ENCODE measurements at regions not wholly inside any gene's neighbourhood (a gene's known extent, or its start where the extent isn't known, plus 50 kb on each side); places are given as distances from the start of the nearest gene placed in this dataset.
"Not testable (repeated sequence)": the region's sequence is repeated elsewhere in the genome, so short reads cannot be mapped to it uniquely, and the experiment has no call there.

DNA sequence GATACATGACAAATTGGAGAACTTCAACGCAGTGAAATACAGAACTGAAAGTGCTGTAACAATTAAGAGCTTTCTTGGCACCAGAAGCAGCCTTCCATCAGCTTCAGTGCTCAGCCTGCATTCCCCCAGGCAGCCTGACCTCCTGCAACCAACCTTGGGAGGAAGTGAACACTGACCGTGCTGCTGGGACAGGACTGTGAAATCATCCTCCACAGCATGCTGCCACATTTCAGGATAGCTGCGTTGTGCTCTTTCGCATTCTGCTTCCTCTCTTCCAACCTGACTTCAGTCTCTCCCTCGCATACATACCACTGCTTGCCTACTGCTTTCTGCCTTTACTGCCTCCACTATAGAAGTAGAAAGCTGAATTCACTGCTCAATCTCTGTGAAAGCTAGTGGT lies 388.6 kb downstream of the RWDD3 start:
- no peak for DNase-seq

- no peak for DNase-seq
Measured at GRCh38 chr1:95625224-95625623, 391.2 kb downstream of the RWDD3 start.

- DNase-seq = no peak
Measured at GRCh38 chr1:95627244-95627643, 393.2 kb downstream of the RWDD3 start.

- no peak for DNase-seq
Measured at GRCh38 chr1:95631695-95632094, 397.7 kb downstream of the RWDD3 start.

DNA sequence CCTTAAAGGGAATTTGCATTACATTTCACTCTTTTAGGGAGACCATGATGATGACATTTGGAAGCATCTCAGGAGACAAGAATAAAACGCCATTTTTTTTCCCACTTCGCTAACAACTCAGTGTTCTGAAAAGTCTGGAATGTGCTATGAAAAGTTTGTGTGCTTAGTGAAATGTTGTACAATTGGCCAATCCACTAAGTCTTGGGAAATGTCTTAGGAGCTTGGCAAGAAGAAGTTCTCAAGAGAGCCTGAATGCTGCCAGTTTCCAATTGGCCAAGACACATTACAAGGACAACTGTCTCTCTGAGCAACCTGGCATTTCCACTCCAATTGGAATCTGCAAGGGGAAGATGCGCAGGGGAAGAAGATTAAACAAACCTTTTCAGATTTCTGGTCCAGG lies 401.8 kb downstream of the RWDD3 start:
- DNase-seq = no peak

- no peak for DNase-seq
Measured at GRCh38 chr1:95636897-95637296, 402.9 kb downstream of the RWDD3 start.

GRCh38 chr1:95640746-95641145 lies 406.7 kb downstream of the RWDD3 start:
- peak; percentile 67 for DNase-seq

- no peak for DNase-seq
Measured at GRCh38 chr1:95641386-95641785, 407.4 kb downstream of the RWDD3 start.

DNA sequence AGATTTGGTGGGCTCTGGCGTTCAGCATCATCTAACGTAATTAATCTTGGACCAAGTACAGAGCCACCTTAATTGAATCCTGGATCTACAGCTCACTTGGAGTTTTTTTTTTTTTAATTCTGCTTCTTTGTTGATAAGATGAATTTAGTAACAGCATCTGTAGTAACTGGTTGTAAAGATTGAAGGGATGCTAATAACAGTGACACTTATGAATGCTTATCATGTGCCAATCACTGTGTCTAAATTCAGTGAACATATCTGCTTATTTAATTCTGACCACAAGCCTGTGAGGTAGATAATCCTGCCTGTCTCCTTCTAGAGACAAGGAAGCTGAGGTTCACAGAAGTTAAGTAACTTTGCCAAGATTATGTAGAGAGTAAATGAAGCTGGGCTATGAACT lies 408.0 kb downstream of the RWDD3 start:
- DNase-seq = no peak

GRCh38 chr1:95643071-95643470 lies 409.1 kb downstream of the RWDD3 start:
- no peak for DNase-seq

GRCh38 chr1:95645126-95645525 lies 411.1 kb downstream of the RWDD3 start:
- not testable (repeated sequence) for DNase-seq

DNA sequence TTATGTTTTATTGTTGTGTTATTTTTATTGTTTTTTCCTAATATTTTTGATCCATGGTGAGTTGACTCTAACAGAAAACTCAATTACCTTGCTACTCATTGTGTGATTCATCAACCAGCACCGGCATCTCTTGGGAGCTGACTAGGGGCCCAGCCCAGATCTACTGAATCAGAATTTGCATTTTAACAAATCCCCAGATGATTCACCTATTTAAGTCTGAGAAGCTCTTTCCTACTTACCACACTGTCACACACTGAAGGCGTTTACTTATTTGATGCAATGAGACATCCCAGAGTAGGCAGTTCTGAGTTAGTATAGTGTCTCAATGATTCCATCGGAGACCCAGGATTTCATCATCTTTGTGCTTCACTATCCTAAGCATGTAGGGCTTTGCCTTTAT lies 416.6 kb downstream of the RWDD3 start:
- no peak for DNase-seq

DNA sequence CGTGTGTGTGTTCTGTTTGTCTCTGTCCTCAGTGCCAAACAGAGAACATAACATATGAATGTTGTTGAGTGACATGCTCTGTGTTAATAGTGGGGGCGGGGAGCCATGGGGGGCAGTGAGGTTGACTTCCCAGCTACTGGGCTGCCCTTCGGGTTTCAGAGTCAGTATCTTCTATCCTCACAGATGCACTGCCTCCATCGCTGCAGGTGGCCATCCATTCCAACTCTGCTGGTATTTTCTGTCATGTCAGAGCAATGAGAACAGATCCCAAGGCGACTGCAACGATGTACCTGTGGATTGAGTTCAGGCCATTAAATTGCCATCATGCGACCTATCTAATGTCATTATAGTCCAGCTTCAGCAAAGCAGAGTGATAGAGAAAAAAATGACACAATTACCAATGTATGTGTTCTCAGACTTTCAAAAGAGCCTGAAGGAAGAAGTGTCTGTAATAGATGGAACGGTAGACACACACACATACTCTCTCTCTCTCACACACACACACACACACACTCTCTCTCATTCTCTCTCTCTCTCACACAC lies 418.5 kb downstream of the RWDD3 start:
- DNase-seq = no peak

- no peak for DNase-seq
Measured at GRCh38 chr1:95653618-95654017, 419.6 kb downstream of the RWDD3 start.

GRCh38 chr1:95655321-95656020 lies 421.5 kb downstream of the RWDD3 start:
- no peak for DNase-seq

- no peak for DNase-seq
Measured at GRCh38 chr1:95657248-95657647, 423.2 kb downstream of the RWDD3 start.

- DNase-seq = no peak
Measured at GRCh38 chr1:95659166-95659565, 425.2 kb downstream of the RWDD3 start.

- no peak for DNase-seq
Measured at GRCh38 chr1:95659588-95659987, 425.6 kb downstream of the RWDD3 start.

DNA sequence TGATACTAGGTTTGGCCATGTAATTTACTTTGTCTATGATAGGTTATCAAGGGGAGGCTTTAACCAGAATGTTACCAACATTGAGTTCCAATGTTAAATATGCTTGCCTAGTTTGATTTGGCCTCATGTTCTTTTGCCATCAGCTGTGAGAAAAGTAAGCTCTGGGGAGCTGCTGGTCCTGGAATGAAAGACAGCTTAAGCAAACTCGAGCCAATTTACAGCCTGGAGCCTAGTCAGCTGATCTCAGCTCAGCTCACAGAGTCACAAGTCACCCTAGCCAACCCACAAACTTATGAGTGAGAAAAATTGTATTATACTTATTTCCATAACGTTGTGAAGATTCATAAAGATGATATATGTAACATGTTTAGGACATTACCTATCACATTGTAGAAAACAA lies 426.7 kb downstream of the RWDD3 start:
- no peak for DNase-seq

DNA sequence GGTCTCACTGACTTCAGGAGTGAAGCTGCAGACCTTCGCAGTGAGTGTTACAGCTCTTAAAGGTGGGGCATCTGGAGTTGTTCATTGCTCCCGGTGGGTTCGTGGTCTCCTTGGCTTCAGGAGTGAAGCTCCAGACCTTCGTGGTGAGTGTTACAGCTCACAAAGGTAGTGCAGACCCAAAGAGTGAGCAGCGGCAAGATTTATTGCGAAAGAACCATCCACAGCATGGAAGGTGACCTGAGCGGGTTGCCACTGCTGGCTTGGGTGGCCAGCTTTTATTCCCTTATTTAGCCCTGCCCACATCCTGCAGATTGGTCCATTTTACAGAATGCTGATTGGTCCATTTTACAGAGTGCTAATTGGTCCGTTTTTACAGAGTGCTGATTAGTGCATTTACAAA lies 429.5 kb downstream of the RWDD3 start:
- DNase-seq = not testable (repeated sequence)

DNA sequence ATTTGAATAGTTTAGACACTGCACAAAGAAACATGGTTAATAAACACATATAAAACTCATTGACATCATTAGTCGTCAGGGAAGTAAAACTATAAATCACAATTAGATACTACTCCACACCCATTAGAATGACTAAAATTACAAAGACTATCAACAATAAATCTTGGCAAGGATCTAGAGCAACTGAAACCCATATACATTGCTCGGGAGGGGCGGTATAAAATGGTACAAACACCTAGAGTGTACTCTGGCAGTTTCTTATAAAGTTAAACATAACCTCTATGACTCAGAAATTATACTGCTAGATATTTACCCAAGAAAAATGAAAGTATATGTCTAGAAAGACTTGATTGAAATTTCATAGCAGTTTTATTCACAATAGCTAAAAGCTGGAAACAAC lies 434.2 kb downstream of the RWDD3 start:
- DNase-seq = no peak

GRCh38 chr1:95669638-95670037 lies 435.6 kb downstream of the RWDD3 start:
- DNase-seq = not testable (repeated sequence)

DNA sequence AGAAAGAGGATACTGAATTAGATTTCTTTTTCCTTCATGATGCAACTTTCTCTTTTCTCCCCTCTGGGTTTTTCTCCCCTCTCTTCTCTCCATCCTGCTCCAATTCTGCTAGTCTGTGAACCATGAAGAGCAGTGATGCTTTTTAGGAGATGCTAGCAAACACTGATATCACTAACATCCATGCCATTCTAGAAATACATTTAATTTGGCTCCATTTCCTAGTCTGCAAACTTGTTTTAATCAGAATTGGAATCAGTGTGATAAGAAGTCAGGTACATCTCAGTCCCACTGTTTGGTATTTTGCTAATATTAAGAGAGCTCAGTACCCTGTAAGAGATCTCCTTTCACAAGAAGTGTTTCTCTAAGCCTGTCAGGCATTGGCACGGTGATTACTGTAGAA lies 437.1 kb downstream of the RWDD3 start:
- DNase-seq = no peak

DNA sequence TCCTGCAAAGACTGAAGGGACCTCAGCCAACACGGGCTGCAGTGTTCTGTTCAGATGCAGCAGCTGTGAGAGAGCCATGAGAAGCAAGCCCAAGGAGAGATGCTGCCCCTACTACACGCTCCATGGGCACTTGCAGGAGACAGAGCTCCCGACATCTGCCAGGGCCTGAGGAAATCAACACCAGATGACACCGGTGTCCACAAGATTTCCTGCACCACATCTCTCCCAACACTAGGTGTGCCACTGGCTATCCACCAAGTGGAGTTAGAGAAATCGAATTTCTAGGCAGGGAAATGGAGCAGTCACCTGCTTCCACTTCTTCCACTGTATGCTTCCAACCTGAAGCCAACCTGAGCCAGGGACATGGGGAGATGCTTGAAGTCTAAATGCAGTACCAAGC lies 445.3 kb downstream of the RWDD3 start:
- no peak for DNase-seq

DNA sequence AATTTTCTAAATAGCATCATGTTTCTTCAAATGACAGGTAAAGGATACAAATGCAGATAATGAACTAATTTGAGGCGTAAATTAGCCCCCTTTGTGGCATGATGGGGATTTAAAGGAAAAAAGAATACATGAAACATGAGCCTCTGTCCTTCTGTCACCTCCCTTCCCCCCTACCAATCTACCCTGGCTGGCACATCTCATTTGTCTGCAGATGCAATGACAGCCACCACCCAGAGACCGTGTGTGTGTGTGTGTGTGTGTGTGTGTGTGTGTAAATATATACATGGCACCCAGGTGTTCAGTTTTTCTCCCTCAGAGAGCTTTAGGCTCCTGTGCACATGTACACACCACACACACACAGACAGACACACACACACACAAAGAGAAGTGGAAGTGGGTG lies 451.1 kb downstream of the RWDD3 start:
- DNase-seq = peak; percentile 3

Data from NCI-H1092 treated with DMSO at 0.1 percent for 48 hours (cell line).